CD4-positive, alpha-beta T cell treated with Interferon alpha-2 for 1 hour (primary cell): ENCODE measurements at regions not wholly inside any gene's neighbourhood (a gene's known extent, or its start where the extent isn't known, plus 50 kb on each side); places are given as distances from the start of the nearest gene placed in this dataset.

ENCODE experiments used
- DNase-seq, 2 donors: peaks; one replicate each; pipeline ENCODE4 v3.0.0-alpha.2; 2020 to 2022

DNA sequence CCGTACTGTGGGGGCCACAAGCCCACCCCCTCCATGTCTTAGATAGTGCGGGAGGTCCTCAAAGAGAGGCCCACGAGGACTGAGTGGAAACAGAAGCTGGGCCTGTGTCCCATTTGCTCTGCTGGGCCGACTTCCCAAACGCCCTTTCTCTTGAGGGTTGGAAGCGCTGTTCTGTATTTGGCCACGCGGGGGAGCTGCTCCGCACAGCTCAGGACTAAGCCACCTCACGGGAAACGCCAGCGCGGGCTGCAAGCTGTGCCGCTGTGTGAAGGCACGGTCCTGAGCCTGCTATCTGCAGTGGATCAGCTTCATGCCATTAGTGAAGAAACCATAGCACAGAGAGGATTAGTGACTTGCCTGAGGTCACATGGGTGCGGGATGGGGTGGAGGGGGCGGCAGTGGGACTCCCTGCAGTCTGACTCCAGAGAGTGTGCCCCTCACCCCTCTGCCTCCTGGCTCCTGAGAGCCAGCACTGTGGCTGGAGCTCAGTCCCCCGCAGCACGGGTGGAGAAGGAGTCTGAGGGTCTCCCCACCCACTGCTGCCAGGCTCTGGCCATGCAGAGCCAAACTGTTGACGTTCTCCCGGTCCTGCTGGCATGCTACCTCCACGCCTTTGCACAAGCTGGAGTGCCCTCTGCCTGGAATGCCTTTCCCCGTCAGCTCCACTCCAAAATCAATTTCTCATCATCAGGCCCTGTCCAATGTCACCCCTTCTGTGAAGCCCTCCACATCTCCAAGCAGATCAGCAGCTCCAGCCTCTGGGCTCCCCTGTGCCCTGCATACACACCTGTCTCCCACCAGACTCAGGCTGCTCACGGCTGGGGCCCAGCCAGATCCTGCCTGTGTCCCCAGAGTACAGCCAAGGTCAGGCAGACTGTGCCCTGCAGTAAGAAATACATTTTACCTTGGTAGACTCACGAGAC lies 51.5 kb upstream of the LRRC32 start:
- DNase-seq: peak; percentile 61 to 66

DNA sequence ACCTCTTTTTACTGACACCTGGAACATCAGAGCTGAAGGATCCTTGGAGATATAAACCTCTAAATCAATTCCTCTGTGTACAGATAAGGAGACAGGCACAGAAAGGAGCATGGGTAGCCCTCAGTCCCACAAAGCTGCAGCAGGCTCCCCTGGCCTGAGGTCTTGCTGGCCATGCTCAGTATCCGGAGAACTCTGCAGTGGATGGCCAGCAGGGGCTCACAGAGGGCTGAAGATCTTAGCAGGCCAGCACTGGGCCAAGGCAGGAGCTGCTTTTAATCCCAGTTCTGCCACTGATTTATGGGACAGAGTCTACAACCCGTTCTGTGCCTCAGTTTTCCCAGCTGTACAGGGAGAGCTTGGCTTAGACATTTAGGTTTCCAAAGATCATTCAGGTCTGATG lies 52.6 kb upstream of the LRRC32 start:
- DNase-seq: no peak

DNA sequence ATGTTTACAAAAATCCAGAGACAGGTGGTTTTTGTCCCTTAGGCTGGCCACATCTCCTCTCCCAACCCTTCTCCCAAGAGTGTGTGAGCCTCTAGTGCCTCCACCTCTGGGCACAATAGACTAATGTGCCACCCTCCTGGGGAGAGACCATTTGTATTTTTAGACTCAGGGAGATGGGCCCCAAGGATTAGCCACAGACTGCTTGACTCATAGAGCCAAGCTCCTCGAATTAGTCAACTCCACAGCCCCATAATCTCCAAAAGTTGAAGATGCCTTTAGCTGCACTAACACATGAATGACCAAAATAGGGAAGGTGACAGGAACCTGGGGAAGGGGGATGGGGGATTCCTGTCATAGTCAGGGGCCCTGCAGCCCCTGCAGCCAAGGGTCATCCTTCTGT lies 53.0 kb upstream of the LRRC32 start:
- no peak for DNase-seq

DNA sequence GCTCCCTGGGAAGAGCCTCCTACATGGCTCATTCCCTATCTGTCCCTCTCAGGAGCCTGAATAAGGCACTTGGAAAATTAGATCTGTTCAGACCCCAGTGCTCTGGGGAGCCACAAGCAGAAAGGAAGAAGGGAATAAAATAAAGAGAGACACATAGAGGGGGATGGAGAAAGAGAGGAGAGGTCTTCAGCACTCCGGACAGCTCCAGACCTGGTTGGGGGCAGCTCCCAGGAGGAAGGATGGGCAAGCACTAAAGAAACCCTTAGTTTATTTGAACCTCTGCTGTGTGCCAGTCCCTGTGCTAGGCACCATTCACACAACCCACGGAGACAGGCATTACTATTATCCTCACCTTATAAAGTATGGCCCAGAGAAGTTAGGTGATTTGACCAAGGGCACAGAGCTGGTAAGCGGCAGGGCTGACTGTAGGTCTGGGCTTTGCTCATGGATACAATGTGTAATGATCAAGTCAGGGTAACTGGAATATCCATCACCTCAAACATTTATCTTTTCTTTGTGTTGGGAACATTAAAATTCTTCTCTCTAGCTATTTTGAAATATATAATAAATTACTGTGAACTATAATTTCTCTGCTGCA lies 53.7 kb upstream of the LRRC32 start:
- no peak for DNase-seq

DNA sequence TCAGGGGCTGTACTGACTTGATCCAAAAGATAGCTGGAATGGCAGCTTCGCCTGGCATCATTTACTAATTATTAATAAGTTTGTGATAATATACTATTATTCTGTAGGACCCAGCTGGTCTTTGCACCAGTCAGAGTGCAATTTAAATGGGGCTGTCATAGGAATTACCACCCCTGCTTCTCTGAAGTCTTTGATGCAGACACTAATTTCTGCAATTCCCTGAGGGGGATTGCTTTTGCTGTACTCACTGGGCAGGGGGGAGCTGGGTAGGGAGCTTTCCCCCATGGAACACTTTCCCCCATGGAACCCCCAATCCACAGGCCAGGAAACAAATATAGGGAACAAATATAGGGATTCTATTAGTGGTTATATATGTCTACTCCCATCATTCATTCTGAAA lies 54.9 kb upstream of the TSKU start:
- no peak for DNase-seq

DNA sequence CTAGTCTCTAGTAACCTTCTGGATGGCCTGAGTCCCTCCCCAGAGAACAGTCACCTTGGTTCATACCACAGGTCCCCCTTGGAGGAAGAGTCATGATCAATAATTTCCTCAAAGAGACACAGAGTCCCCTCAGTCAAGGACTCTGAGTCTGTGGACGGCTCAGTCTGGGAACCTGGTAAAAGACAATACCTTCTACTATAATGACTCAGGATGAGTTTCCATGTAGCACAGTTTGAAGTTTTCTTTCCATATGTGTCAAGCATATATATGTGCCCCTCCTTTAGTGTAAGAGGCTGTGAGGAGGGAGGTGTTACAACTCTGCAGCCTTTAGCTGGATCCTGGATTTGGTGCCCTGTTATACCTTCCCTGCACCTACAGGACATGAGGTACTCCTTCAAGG lies 54.4 kb upstream of the TSKU start:
- DNase-seq: no peak

DNA sequence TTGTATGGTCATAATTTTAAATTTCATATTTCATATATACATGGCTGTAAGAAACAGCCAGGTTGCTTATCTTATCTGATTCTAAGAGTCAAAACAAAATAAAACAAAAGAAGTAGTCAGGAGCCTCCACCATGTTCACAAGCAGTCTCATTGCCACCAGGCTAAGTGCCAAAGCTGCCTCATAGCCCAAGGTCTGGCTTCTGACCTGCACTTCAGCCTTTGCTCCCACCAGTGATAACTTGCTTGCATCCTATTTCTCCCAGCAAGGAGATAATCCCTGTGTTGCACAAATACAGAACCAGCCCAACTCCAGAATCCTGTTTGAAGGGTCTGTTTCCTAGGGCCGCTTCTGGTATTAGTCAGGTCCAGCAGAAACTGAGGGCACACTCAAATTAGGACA lies 53.9 kb upstream of the TSKU start:
- DNase-seq: no peak

DNA sequence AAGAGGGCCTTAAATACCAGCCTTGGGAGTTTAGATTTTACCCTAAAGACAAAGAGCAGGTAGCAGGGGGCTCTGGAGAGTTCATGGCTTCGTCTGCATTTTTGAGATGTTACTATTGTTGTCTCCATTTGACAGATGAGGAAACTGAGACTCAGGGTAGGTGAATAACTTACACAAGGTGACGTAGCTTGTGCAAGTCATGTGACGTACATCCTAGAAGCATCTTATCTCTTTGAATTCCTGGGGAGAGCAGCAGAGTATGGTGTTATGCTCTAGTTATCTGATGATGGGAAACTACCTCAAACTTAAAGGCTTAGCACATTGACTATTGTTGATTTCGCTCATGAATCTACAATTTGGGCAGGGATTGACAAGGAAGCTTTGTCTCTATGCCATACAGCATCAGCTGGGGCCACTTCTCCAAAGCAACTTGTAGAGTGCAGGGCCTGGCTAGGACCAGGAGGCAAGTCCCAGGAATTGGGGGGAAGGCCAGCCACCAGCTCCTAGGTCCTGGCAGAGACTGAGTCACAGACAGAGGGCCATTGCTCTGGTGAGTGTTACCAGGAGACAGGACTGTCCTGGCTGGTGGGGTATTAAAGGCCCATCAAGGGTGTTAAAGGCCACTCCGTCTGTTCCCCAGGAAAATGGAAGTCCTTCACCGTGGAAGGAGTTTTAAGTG lies 52.1 kb upstream of the TSKU start:
- no peak for DNase-seq

DNA sequence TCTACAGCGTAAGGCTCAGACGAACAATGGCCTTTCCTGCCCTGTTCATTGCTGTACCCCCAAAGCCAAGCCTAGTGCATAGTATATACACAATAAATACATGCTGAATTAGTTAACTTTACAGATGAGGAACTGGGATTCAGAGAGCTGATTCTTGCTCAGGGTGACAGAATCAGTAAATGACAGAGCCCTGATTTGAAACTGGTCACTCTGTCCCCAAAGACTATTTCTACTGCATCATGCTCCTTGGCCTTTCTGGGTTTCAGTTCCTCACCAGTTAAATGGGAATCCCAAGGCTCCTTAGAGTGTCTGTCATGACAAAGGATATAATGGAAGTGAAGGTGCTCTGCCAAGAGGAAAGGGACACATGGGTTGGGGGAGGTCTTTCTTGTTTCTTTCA lies 50.5 kb upstream of the TSKU start:
- no peak for DNase-seq
